ENCODE measurements at regions not wholly inside any gene's neighbourhood (a gene's known extent, or its start where the extent isn't known, plus 50 kb on each side); places are given as distances from the start of the nearest gene placed in this dataset.

DNA sequence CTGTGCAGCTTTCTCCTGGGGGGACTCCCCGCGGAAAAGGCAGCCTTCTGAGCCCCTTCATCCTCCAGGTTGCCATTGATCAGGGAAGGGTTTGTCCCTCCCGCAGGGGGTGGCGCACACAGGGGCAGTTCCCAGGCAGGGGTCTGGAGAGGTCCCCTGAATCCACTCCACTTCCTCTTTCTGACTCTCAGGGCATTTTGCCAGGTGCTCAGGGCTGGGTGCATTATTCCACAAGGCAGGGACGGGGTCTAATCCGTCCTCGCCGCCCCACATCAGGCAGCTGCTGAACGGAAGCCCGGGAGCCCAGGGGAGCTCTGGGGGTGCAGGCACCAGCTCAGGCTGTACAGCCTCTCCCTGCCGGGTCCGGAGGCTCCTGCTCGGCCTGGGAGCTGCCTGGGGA lies 180.9 kb downstream of the TTLL2 start:
- CTCF ChIA-PET, result no interaction called here
- no peak overlapping the region for H3K4me2 ChIP-seq (ENCODE audit: low read length)
- no peak for ATAC-seq
- POLR2A ChIA-PET, result no interaction called here
- H3K9me3 ChIP-seq (ENCODE audit: control insufficient read depth in 1 of 2, insufficient read depth in 1 of 2, low read depth in 1 of 2, low read length in 2 of 2), result no peaks in the 10 kb centered on the region
- H4K20me1 ChIP-seq (ENCODE audit: insufficient read depth), result no peaks in the 10 kb centered on the region
- no peak for TF ChIP-seq FOSL1 (IDR thresholded peaks at IDR 0.05; ENCODE audit: low read depth)
- TF ChIP-seq EZH2phosphoT487 (IDR thresholded peaks at IDR 0.05; ENCODE audit: borderline replicate concordance), result no peak
- TF ChIP-seq ZBTB33 (IDR thresholded peaks at IDR 0.05; ENCODE audit: extremely low read depth, insufficient replicate concordance, low read length), result no peak
- TF ChIP-seq YY1 (IDR thresholded peaks at IDR 0.05; ENCODE audit: extremely low read depth, insufficient replicate concordance, low read depth, low read length), result no peak
- TF ChIP-seq EGR1 (IDR thresholded peaks at IDR 0.05; ENCODE audit: low read depth), result no peak
- no peak for TF ChIP-seq POLR2AphosphoS5 (IDR thresholded peaks at IDR 0.05; ENCODE audit: low read depth, low read length)
- no peak for TF ChIP-seq RAD21 (IDR thresholded peaks at IDR 0.05; ENCODE audit: low read depth)
- TF ChIP-seq, protein P1, sequence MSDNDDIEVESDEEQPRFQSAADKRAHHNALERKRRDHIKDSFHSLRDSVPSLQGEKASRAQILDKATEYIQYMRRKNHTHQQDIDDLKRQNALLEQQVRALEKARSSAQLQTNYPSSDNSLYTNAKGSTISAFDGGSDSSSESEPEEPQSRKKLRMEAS (IDR thresholded peaks at IDR 0.05), result no peak
- no peak for TF ChIP-seq CEBPB (IDR thresholded peaks at IDR 0.05; ENCODE audit: low read depth)
- TF ChIP-seq, protein P2, sequence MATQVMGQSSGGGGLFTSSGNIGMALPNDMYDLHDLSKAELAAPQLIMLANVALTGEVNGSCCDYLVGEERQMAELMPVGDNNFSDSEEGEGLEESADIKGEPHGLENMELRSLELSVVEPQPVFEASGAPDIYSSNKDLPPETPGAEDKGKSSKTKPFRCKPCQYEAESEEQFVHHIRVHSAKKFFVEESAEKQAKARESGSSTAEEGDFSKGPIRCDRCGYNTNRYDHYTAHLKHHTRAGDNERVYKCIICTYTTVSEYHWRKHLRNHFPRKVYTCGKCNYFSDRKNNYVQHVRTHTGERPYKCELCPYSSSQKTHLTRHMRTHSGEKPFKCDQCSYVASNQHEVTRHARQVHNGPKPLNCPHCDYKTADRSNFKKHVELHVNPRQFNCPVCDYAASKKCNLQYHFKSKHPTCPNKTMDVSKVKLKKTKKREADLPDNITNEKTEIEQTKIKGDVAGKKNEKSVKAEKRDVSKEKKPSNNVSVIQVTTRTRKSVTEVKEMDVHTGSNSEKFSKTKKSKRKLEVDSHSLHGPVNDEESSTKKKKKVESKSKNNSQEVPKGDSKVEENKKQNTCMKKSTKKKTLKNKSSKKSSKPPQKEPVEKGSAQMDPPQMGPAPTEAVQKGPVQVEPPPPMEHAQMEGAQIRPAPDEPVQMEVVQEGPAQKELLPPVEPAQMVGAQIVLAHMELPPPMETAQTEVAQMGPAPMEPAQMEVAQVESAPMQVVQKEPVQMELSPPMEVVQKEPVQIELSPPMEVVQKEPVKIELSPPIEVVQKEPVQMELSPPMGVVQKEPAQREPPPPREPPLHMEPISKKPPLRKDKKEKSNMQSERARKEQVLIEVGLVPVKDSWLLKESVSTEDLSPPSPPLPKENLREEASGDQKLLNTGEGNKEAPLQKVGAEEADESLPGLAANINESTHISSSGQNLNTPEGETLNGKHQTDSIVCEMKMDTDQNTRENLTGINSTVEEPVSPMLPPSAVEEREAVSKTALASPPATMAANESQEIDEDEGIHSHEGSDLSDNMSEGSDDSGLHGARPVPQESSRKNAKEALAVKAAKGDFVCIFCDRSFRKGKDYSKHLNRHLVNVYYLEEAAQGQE (IDR thresholded peaks at IDR 0.05; ENCODE audit: low read depth), result no peak
- TF ChIP-seq TCF7L2 (IDR thresholded peaks at IDR 0.05; ENCODE audit: borderline replicate concordance, extremely low read depth, insufficient read depth, insufficient read length), result no peak
- no peak for TF ChIP-seq ZNF274 (IDR thresholded peaks at IDR 0.05; ENCODE audit: low read depth, low read length)
- TF ChIP-seq ZFX (IDR thresholded peaks at IDR 0.05), result no peak
- TF ChIP-seq JUND (IDR thresholded peaks at IDR 0.05), result no peak
- TF ChIP-seq ATF3 (IDR thresholded peaks at IDR 0.05), result no peak
- TF ChIP-seq ELF1 (IDR thresholded peaks at IDR 0.05; ENCODE audit: borderline replicate concordance, low read depth), result no peak
- BruUV-seq (replicated peaks), result no TSS peak
- no peak overlapping the region for H2AFZ ChIP-seq (ENCODE audit: low read depth, low read length, poor library complexity, severe bottlenecking)
- H3K4me3 ChIP-seq (replicated peaks in 1 of 2; ENCODE audit: low read depth in 1 of 2, low read length in 2 of 2), result no peak overlapping the region
- RAD21 ChIA-PET (ENCODE audit: low non-redundant PET in 1 of 2, low total read pairs in 2 of 2, uncharacterized antibody in 2 of 2, unreplicated experiment in 2 of 2), result no interaction called here
- no peaks in the 10 kb centered on the region for H3K4me1 ChIP-seq (ENCODE audit: control insufficient read depth in 1 of 2, insufficient read depth in 2 of 2, low read length in 2 of 2)
- H3K9me2 ChIP-seq (ENCODE audit: insufficient read depth), result no peaks in the 10 kb centered on the region
- intact Hi-C loops (cut with micrococcal nuclease), result no loop called here
- no peak overlapping the region for H3K27ac ChIP-seq (ENCODE audit: low read depth, low read length)
- no peak overlapping the region for H3K9ac ChIP-seq (ENCODE audit: low read length)
- DNase-seq (ENCODE audit: low read depth, low spot score), result no peak
- no peaks in the 10 kb centered on the region for H3K36me3 ChIP-seq (ENCODE audit: control insufficient read depth in 1 of 2, insufficient read depth in 2 of 2, low read length in 2 of 2)
- H3K79me2 ChIP-seq (ENCODE audit: insufficient read depth, low read length), result no peaks in the 10 kb centered on the region
- peaks cover 5% of the 10 kb centered on the region; the same call in 1 of the 2 replicates for H3K27me3 ChIP-seq (ENCODE audit: insufficient read depth, low read length)

Data from HCT116 (cell line).